Cerebellar cortex (tissue), 1 donor: ENCODE measurements at regions not wholly inside any gene's neighbourhood (a gene's known extent, or its start where the extent isn't known, plus 50 kb on each side); places are given as distances from the start of the nearest gene placed in this dataset.
"Not testable (repeated sequence)": the region's sequence is repeated elsewhere in the genome, so short reads cannot be mapped to it uniquely, and the experiment has no call there.

Experiments used
- DNase-seq: peaks from one replicate; pipeline ENCODE4 v3.0.0-alpha.2; 2015; ENCODE audit warnings: low spot score

DNA sequence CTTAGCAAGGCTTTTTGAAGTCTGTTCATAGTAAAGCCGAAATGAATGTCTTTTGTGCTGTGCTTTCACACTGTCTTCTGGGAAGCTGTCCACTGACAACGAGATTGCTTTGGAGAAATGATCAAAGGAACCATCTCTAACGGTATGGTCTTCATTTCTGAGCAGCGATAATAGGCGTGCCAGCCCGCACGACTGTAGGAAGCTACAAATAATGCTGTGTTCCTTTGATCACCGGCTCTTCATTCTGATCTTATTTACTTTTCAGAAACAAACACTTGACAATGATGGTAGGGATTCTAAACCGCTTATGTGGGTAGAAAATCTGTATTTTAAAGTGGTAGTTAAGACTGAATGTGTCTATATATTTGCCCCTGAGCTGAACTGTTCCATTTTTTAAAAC is 306.6 kb upstream of the EXOC2 start:
- DNase-seq = no peak

DNA sequence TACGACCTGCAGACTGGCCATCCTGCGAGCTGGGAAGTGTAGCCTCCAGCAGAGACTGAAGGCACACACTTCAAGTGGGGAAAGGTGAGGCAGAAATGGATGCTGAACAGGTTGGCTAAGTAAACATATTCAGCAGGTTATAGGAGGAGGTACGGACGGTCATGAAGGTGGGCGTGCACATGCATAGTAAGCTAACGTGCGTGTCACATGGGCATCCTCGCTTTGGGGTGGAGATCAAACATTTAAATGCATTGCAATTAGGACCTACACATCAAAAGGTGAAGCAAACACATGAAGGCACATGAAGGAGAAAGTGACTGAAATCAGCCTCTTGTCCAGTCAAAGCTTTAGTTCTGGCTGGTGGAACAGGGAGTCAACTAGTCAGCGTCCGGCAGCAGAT is 305.6 kb upstream of the EXOC2 start:
- no peak for DNase-seq

DNA sequence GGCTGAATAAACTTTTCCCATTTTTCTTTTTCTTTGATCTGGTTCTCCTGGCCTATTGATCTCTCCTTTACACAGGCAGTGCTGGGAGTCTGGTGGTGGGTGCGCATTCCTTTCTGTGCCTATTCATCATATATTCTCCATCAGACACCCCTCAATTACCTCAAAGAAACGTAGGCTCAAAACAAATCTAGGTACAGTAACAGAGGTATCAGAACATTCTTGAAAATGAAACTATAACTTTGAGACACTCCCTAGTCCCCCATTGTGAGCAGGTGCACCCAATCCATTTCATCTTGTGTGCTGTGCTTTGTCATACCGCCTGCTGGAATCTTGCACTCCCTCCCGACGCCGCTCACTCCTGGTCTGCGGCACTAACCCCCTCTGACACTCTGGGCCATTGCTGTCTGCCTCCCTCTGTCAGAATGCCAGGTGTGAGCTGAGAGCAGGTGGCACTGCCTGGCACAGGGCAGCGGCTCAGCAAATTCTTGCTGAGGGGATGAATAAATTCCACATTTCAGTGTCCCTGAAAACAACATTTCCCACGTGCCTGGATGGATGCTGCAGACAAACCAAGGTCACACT is 303.4 kb upstream of the EXOC2 start:
- peak; percentile 90 for DNase-seq

DNA sequence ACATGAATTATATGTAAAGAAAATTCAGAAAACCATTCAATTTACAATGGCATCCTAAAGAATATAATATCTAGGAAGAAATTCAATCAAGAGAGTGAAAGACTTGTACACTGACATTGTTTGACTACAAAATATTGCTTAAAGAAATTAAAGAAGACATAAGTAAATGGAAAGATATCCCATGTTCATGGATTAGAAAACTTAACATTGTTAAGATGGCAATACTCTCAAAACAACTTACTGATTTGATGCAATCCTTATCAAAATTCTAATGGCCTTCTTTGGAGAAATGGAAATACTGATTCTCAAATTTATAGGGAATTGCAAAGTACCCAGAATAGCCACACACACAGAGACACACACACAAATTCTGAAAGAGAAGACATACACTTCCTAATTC is 298.3 kb upstream of the EXOC2 start:
- DNase-seq = no peak

DNA sequence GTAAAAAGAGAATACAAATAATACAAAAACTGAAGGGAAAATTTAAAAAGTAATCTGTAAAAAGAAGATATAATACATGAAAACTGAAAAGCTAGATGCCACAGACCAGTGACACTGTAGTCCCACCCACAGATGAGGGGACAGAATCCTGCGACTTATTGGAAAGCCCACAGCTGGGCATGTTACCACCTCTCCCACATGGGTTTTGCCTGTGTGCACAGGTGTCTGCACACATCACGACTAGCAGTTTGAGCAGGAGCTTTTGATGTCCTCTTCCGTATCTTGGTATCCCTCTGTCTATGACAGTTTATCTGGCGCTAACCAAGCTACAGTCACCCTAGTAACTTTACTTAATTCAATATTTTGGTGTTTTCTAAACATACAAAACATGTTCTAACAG is 291.1 kb upstream of the EXOC2 start:
- DNase-seq = no peak

DNA sequence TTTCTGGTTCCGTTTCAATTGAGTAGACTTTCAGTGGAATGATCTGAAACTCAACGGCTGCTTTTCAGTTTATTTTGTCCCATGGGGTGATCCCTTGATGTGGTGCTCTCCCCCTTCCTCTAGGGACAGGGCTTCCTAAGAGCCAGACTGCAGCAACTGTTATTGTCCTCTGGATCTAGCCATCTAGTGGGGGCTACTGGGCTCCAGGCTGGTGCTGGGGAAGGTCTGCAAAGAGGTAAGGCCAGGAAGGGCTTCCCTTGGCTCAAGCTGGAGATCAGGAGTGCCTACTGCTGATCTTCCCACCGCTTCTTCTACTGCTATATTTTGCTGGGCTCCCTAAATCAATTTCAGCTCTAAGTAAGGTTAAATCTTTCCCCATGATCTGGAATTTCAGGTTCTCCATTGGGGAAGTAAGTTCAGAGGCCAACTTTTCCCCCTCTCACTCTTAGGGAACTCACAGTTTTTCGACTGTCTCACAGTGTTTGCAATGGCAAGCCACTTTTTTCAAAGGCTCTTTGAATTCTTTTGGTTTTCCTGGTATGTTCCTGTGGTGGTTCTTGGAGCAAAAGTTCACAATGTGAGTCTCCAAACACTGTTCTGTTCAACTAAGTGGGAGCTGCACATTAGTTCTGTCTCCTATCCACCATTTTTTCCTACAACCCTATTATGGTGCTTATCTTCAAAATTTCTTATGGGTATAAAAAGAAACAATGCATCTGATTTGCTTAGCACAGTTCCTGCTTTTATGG is 286.2 kb upstream of the EXOC2 start:
- DNase-seq = no peak

DNA sequence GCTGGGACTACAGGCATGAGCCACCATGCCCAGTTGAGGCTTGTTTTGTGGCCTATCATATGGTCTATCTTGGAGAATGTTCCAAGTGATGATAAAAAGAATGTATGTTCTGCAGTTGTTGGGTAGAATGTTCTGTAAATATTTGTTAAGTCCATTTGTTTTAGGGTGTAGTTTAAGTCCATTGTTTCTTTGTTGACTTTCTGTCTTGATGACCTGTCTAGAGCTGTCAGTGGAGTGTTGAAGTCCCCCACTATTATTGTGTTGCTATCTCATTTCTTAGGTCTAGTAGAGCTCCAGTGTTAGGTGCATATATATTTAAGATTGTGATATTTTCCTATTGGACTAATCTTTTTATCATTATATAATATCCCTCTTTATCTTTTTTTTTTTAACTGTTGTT is 284.3 kb upstream of the EXOC2 start:
- DNase-seq = not testable (repeated sequence)

DNA sequence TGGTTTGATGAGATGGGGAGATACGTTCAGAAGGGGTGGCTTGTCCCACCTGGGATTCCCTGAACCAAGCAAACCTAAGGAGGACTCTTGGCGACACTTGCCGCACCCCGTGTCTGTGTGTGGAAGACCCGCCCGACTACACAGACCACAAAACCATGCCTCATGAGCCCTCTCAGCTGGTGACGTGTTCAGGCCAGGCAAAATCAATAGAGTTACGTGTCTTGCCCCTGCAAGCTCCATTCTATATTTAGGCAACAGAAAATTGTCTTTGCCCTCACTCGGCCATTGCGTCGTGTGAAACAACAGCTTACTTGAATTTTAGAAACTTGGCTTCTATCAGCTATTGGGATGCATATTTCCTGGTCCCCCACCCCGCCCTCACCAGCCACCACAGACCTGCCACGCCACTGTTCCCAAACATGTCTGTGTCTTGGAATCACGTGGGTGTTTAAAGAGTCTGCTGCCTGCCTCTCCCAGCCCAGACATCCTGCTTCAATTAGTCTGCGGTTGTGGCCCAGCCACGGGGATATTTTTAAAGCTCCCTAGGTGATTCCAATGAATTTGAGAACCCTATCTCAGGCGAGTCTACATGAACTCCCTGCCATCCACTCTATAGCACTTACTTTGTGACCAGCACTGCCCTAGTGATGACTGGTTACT is 279.2 kb upstream of the EXOC2 start:
- DNase-seq = no peak

DNA sequence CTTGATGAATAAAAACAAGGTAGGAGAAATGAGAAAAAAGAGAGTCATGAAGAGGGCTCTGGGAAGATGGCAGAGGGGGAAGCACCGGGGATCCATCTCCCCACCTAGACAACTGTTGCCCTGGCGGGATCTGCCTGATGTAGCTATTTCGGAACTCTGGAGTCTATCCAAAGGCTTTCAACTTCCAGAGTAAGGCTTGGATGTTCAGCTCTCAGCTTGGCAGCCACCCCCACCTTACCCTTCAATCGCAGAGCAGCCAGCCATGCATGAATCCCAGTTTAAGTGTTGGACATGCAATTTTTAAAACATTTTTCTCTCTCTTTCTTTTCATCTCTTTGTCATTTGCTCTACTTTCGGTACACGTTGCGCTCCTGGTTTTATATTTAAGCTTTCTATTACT is 275.9 kb upstream of the EXOC2 start:
- no peak for DNase-seq

DNA sequence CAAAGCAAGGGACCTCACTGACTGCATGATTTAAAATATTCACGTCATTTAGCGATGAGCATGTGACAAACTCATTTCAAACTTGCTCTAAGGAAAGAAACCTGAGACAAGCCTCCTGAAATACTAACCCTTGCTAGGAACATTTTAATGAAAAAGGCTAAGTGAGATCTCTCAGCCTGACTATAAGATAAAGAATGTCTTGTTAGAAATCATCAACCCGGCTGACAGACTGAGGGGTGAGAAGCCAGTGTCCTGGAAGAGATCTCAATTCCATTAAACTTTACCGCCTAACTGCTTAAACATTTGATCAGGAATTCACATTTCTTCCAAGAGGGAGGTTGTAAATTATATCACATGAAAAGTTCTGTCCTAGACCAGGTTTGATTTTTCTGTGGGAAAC is 274.8 kb upstream of the EXOC2 start:
- DNase-seq = no peak

DNA sequence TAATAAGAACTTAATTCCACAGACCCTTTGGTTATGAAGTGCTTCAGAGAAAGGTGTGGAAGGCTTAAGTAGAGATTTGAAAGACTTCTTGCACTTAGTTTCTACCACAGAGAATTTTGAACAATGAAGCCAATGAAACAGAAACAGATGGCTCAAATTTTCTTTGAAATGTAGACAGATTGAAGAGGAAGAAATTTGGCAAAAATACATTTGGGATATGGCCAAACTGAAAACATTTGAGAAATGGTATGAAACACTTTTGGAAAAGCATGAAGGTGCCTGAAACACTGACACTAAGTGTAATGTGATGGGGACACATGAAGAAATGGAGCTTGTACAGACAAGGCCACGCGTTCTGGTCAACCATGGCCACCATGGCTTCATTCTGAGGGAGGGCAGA is 272.4 kb upstream of the EXOC2 start:
- DNase-seq = peak; percentile 5

DNA sequence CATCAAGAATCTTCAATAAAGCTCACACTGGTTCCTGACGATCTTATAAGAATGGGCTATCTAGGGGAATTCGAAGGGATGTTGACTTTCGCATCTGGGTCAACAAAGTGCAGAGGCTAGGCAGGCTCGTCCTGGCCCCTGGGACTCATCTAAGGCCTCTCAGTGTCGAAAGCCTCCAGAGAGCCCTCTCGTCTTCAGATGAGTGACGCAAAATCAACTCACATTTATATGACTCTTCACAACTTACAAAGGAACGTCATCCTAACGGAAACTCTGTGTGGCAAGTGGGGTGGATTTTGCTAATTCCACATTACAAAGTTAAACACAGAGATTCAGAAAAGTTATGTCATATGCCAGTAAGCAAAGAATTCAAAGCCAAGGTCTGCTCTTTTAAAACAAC is 270.5 kb upstream of the EXOC2 start:
- DNase-seq = no peak

DNA sequence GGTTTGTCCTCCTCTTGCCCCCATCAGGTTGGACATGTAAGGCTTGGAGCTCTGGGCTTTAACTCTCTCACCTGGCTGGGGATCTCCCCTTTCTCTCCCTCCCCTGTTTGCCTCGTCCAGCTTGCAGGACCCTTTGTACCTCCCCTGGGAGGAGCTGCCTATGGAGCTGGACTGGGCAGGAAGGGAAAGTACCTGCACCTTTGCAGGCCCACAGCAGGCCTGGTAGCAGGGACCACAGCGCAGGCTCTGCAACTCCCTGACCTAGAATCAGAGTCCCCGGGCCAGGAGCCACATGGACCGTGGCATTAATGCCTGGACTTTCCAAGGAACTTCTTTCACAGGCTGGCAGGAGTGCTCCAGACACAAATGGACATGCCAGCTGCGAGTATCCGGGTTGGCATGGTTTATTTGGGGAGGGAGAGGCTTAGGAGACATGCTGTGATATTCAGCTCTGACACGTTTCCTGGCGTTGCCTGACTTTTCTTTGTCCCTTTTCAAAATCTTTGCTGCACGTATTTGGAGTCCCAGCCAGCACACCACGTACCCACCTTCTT is 268.5 kb upstream of the EXOC2 start:
- peak; percentile 53 for DNase-seq

DNA sequence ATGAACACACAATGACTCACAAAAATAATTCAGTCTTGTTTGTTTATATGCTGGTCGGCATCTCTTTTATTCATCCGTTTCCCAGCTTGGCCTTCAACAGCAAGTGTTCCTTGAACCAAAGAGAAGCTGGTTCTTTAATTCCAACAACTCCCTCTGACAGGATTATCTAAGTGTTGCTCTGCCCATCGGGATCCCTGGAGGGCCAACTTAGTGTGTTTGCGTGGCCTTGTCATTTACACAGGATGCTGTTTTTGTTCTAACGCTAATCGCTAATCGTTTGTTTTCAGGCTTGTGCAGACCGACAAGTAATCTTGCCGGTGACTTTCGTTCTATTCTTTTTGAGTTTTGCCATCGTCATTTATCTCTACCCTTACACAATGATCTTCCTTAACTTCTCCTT is 267.4 kb upstream of the EXOC2 start:
- no peak for DNase-seq

DNA sequence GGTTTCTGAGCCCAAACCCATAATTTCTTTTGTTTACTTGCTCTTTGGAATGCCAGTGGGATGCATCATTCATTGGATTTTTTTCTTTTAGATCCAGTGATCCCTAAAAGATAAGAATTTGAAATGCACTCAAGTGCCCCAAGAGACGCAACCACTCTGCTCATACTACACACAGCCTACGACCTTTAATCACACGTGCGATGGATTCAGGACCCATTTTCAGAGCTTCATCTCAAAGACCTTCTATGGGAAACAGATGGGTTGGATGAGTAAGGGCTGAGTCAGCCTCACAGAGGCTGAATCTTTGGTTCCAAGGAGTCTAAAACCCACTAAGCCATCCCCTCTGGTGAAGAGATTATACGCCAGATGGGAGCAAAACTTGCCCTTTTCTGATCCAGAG is 265.5 kb upstream of the EXOC2 start:
- no peak for DNase-seq

DNA sequence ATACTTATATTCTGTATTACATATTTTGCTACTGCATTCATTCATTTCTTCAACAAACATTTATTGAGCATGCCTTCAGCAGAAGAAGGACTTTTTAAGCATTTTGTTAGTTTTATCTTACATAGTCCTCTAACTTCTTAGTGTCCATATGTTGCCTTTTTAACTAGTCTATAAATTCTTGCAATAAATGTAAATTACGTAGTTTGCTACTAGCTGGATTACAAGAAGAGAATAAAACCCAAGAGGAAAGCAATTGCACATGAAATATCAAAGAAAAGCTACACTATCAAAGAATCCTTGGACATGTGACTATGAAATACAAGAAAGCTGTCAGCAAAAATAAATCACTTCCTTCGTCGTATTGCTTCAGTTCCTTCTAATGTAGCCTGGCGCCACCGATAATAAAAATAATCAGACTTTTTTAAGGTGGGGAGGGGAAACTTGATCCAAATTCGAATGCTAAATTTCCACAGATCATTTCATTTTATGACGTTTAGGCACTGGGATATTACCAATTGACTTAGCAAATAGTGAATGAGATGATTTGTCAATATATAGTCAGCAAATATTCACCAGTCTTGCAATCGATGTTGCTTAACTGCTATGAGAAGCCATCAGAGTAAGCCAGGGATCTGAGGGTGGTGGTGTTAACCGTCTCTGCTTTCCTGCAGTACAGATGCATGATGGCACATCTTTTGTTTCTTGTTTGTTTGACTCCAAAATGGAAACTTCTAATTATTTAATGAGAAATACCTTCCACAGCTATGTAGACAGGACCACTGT is 258.7 kb upstream of the EXOC2 start:
- no peak for DNase-seq

DNA sequence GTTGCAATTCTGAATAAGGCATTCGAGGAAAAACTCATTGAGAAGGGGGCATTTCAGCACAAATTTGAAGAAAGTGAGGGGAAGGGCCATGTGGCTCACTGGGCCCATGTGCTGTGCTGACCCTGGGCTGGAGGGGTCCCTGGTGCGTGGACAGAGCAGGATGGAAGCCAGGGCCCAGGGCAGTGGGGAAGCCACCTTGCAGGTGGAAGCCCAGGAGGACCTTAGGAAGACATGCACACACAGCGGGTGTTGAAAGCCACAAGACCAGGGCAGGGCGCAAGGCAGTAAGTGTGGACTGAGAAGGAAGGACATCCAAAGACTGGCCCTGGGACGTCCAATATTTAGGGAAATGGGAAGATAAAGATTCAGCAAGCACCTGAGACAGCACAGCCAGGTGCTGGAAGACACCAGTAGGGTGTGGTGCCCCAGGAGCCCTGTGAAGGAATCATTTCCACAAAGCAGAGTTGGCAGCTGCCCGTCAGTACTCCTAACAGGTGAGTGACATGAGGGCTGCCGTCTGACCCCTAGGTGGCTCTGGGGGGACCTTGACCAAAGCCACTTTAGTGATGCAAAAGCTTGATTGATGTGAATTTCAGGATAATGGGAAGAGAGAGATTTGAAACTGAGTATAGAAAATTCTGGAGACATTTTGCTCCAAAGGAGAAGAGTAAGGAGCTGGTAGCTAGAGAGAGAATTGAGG is 254.4 kb upstream of the EXOC2 start:
- DNase-seq = no peak

DNA sequence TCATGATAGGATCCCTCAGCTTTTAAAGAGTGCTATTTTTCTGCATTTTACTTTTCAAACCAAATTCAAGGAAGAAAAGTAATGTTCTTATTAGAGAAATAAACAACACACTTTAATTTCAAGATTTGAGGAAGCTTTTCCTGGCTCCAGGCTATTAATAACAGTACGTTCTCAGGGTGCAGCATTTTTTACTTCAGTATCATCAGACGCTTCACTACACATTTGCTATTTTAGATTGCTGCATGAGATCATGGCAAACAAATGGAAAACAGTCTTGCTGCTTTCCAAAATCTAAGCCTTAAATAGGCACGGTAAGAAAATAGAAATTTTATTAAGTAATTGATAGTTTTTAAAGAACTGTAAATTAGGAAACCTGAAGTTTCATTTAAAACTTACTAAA is 253.6 kb upstream of the EXOC2 start:
- no peak for DNase-seq

DNA sequence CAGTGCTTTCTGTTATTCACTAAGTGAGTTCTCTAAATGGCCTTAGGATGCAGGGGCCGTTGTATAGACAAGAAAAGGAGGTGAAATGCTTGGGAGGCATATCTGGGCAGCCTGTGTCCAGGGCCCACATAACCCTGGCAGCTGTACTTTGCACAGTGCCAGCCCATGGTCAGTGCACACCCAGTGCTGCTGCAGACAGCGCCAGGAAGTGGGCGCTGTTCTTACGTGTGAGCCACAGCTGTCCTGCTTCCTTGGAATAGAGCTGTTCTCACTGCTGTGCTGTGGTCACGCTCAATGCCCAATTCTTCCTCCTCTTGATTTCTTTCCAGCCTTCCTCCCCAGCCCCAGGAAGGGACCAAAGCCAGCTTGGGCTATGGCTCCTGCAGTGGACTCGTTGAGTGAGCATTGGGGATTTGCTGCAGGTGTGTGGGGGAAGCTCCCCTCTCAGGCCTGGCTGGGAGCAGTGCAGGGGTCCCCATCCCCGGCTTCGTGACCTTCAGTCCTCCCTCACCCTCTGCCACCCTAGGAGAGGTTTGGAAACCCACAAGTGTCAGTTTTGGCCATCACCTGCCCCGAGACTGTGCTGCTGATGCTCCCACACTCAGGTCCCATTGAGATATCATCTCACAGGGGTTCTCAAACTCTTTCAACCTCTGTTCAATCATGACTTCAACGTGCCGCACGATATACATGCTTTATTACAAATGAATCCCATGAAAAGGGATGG is 246.8 kb upstream of the EXOC2 start:
- no peak for DNase-seq

DNA sequence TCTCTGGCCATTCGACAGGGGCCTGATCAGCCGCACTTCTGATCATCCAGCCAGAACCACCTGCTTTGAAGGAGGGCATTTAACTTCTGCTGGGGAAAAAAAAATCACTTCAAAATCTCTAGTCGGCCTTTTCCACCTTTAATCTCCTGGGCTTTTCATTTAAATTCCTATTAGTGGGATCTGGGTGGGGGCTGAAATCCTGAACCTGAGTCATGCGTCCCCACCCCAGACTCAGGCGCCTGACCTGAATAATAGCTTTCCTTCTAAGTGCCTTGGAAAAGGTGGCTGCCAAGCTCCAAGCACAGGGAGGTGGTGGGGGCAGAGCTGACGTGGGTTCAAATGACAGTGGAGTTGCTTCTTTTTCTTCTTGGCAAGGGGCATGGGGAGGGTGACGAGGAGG is 246.0 kb upstream of the EXOC2 start:
- DNase-seq = no peak

DNA sequence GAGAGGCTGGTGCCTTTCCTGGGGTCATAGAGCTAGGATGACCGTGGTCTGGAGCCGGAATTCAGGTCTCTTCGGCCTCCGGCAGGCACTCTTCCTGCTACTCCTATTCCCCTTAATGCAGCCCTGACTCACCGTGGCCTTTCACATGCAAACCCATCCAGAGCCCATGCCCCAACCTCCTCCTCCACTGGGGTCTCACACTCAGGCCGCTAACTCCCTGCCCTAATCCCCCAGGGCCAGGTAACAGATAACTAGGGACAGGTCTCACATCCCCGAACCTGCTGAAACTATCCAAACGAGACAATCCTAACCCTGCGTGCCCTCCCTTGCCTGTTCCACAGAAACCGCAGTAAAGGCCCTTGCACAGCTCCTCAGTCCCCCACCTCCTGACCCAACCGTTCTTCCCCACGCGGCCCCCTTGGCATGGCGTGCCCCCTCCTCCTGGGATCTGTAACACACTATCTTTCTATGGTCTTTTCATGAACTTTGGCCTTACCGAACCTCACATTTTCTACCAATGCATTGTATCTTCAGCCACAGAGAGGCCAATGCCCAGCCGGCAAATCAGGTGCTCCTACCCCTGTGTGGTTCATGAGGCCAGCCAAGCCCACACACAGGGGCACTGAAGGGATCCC is 245.4 kb upstream of the EXOC2 start:
- no peak for DNase-seq
